Mesendoderm (in vitro differentiated cells): ENCODE measurements at regions not wholly inside any gene's neighbourhood (a gene's known extent, or its start where the extent isn't known, plus 50 kb on each side); places are given as distances from the start of the nearest gene placed in this dataset.
"Not testable (repeated sequence)": the region's sequence is repeated elsewhere in the genome, so short reads cannot be mapped to it uniquely, and the experiment has no call there.

ENCODE experiments used
- DNase-seq: peaks from one replicate; pipeline ENCODE4 v3.0.0; 2013
- H2AK5ac ChIP-seq: 2 replicates; pipeline ENCODE4 v1.6.1; 2013; ENCODE audit warnings: low read length, inconsistent platforms
- H2BK120ac ChIP-seq: 2 replicates; pipeline ENCODE4 v1.6.1; 2013; ENCODE audit warnings: low read depth, mild to moderate bottlenecking, low read length, moderate library complexity, mixed read lengths
- H2BK15ac ChIP-seq: replicated peaks from 2 replicates; pipeline ENCODE4 v1.6.1; 2013; ENCODE audit warnings: low read depth, mild to moderate bottlenecking, moderate library complexity
- H2BK5ac ChIP-seq: 2 replicates; pipeline ENCODE4 v1.6.1; 2013; ENCODE audit warnings: low read length, inconsistent platforms
- H3K18ac ChIP-seq: 2 replicates; pipeline ENCODE4 v1.6.1; 2013; ENCODE audit warnings: mild to moderate bottlenecking, low read length, mixed read lengths
- H3K23ac ChIP-seq: one replicate; pipeline ENCODE4 v1.6.1; 2013; ENCODE audit warnings: low read length
- H3K27ac ChIP-seq: 2 replicates; pipeline ENCODE4 v1.5.1; 2013; ENCODE audit warnings: low read depth, mild to moderate bottlenecking, inconsistent platforms, low read length, moderate library complexity
- H3K27me3 ChIP-seq: 2 replicates; pipeline ENCODE4 v1.6.1; 2013; ENCODE audit warnings: low read length, control low read depth, mild to moderate bottlenecking, inconsistent platforms; ENCODE audit not compliant: insufficient read depth, poor library complexity
- H3K36me3 ChIP-seq: 2 replicates; pipeline ENCODE4 v1.6.1; 2013; ENCODE audit warnings: low read length, inconsistent platforms; ENCODE audit not compliant: control insufficient read depth, insufficient read depth
- H3K4ac ChIP-seq: one replicate; pipeline ENCODE4 v1.6.1; 2013; ENCODE audit warnings: low read depth, mild to moderate bottlenecking, low read length, moderate library complexity
- H3K4me1 ChIP-seq: 2 replicates; pipeline ENCODE4 v1.6.1; 2013; ENCODE audit warnings: low read depth, low read length, inconsistent platforms; ENCODE audit not compliant: control insufficient read depth
- H3K4me2 ChIP-seq: 2 replicates; pipeline ENCODE4 v1.6.1; 2013; ENCODE audit warnings: low read length
- H3K4me3 ChIP-seq: 2 replicates; pipeline ENCODE4 v1.5.1; 2013; ENCODE audit warnings: mild to moderate bottlenecking, low read length
- H3K56ac ChIP-seq: one replicate; pipeline ENCODE4 v1.6.1; 2013; ENCODE audit warnings: low read length
- H3K79me1 ChIP-seq: 2 replicates; pipeline ENCODE4 v1.6.1; 2013; ENCODE audit warnings: low read length, inconsistent platforms
- H3K79me2 ChIP-seq: 2 replicates; pipeline ENCODE4 v1.6.1; 2013; ENCODE audit warnings: mild to moderate bottlenecking, low read length; ENCODE audit not compliant: control insufficient read depth, insufficient read depth
- H3K9ac ChIP-seq: 2 replicates; pipeline ENCODE4 v1.6.1; 2013; ENCODE audit warnings: low read length, inconsistent platforms
- H4K5ac ChIP-seq: one replicate; pipeline ENCODE4 v1.6.1; 2013; ENCODE audit warnings: low read length
- H4K8ac ChIP-seq: one replicate; pipeline ENCODE4 v1.6.1; 2013; ENCODE audit warnings: low read depth, mild to moderate bottlenecking, control low read depth, low read length, moderate library complexity
- WGBS: extraction: QIAGEN DNeasy Blood & Tissue Kit; methylation state at CpG from one replicate; pipeline ENCODE4 v1.1.7; 2013; ENCODE audit warnings: low lambda C conversion rate, missing lambda C conversion rate; ENCODE audit not compliant: insufficient coverage; ENCODE audit errors: extremely low coverage; 5-methylcytosine and 5-hydroxymethylcytosine counted together

DNA sequence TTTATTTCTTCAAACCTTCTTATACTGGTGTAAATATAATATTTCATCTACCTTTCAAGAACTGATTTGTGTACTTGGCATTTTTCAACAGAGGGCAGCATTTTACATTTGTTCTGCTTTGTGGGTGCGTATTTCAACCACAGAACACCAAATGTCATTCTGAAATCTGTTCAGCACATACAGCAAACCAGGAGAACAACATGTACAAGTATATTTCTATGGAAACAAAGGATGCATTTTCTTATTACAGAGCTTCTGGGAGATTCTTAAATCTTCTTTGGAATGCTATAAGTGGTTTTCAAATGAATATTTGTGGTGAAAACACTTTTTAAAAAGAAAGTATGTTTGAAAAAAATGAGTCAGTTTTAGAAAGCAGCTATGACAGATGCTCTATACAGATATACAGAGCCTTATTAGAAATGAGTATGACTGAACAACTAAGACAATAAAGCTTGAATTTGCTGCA, 946.0 kb downstream of the FAM181B start:
- Histone ChIP-seq H3K4me1 (no peaks in the 10 kb centered on the region), H4K8ac (no peak overlapping the region), H4K5ac (no peak overlapping the region), H3K4me2 (no peak overlapping the region), H3K9ac (no peak overlapping the region), H2BK5ac (no peak overlapping the region), H3K18ac (no peak overlapping the region), H2AK5ac (no peak overlapping the region), H3K27ac (no peak overlapping the region), H3K79me1 (no peaks in the 10 kb centered on the region), H3K79me2 (no peaks in the 10 kb centered on the region), H3K4ac (no peak overlapping the region), H3K56ac (no peak overlapping the region), H2BK15ac (no peak overlapping the region), H3K4me3 (no peak overlapping the region), H3K27me3 (no peaks in the 10 kb centered on the region), H3K23ac (no peak overlapping the region), H2BK120ac (no peak overlapping the region), H3K36me3 (no peaks in the 10 kb centered on the region)
- no CpG with 5 or more reads among the region's 1 CpG for WGBS
- DNase-seq: no peak

DNA sequence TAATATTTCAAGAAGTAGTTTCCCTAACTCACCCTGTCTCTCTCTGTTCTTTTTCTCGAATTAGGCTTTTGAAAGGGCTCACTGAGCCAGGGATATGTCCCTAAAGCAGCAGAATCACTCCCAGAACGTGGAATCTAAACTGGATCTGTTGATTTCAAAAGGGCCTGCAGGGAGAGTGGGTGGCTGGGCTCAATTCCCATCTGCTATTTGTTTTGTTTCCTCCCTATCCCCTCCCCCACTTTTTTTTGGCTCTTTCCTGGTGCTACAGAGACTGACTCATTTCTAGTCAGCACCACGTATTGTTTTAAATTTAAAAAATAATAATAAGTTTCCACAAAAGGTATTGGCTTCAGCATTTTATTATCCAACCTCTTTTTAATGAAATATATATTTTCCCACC, 961.5 kb downstream of the FAM181B start:
- Histone ChIP-seq H3K4me1 (peaks cover 8% of the 10 kb centered on the region), H3K79me1 (no peaks in the 10 kb centered on the region), H2AK5ac (no peak overlapping the region), H2BK5ac (peak overlapping the region; percentile 62), H3K9ac (peak overlapping the region; percentile 53), H3K36me3 (no peaks in the 10 kb centered on the region), H3K18ac (no peak overlapping the region), H4K8ac (no peak overlapping the region), H2BK120ac (no peak overlapping the region), H3K4me2 (no peak overlapping the region), H3K79me2 (no peaks in the 10 kb centered on the region), H3K4me3 (no peak overlapping the region), H3K4ac (no peak overlapping the region), H3K27me3 (no peaks in the 10 kb centered on the region), H3K27ac (peak overlapping the region; percentile 62), H3K56ac (peak overlapping the region; percentile 79), H2BK15ac (no peak overlapping the region), H4K5ac (no peak overlapping the region), H3K23ac (no peak overlapping the region)
- peak; percentile 62 for DNase-seq
- WGBS: no CpG with 5 or more reads among the region's 3 CpGs

DNA sequence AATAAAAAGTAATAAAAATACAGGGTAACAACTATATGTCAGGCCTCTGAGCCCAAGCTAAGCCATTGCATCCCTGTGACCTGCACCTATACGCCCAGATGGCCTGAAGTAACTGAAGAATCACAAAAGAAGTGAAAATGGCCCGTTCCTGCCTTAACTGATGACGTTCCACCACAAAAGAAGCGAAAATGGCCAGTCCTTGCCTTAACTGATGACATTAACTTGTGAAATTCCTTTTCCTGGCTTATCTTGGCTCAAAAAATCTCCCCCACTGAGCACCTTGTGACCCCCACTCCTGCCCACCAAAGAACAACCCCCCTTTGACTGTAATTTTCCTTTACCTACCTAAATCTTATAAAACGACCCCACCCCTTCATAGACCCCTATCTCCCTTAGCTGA, 963.8 kb downstream of the FAM181B start:
- not testable (repeated sequence) for H2BK15ac ChIP-seq, H3K27me3 ChIP-seq, H3K4ac ChIP-seq, H2AK5ac ChIP-seq, H3K36me3 ChIP-seq, H4K8ac ChIP-seq, H3K4me1 ChIP-seq, H3K23ac ChIP-seq, H4K5ac ChIP-seq, H3K4me3 ChIP-seq, H3K79me2 ChIP-seq, H3K9ac ChIP-seq, H3K79me1 ChIP-seq, H3K4me2 ChIP-seq
- peak overlapping the region; percentile 45 for H3K27ac ChIP-seq
- peak overlapping the region; percentile 12 for H3K18ac ChIP-seq
- DNase-seq: peak; percentile 86
- peak overlapping the region; percentile 62 for H3K56ac ChIP-seq
- WGBS: no CpG with 5 or more reads among the region's 5 CpGs
- peak overlapping the region; percentile 94 for H2BK5ac ChIP-seq
- H2BK120ac ChIP-seq: peak overlapping the region; percentile 73

DNA sequence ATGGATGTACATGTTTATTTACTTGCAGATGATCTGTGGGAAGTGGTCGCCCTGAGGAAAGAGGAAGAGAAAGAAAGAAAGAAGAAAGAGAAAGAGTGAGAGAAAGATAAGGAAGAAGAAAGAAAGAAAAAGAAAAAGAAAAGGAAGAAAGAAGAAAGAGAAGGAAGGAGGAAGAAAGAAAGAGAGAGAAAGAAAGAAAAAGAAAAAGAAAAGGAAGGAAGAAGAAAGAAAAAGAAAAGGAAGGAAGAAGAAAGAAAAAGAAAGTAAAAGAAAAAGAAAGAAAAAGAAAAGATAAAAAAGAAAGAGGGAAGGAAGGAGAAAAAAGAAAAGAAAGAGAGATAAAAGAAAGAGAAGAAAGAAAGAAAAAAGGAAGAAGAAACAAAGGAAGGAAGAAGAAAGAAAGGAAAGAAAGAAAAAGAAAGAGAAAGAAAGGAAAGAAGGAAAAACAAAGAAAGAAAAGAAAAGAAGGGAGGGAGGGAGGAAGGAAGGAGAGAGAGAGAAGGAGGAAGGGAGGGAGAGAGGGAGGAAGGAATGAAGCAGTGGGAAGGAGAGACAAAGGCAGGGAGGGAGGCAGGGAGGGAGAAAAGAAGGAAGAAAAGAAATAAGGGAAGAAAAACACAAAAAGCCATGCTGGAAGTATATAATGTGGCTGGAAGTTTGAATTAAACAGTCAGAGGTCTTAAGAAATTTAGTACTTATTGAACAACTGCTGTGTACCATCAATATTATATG, 976.6 kb downstream of the FAM181B start:
- Histone ChIP-seq H3K23ac (no peak overlapping the region), H3K79me2 (no peaks in the 10 kb centered on the region), H3K4me1 (no peaks in the 10 kb centered on the region), H4K5ac (no peak overlapping the region), H3K56ac (no peak overlapping the region), H2BK5ac (no peak overlapping the region), H2BK120ac (no peak overlapping the region), H3K9ac (no peak overlapping the region), H3K4me2 (no peak overlapping the region), H4K8ac (no peak overlapping the region), H3K36me3 (no peaks in the 10 kb centered on the region), H2AK5ac (no peak overlapping the region), H3K18ac (no peak overlapping the region), H3K4me3 (no peak overlapping the region), H3K4ac (no peak overlapping the region), H3K27ac (no peak overlapping the region), H3K27me3 (no peaks in the 10 kb centered on the region), H3K79me1 (no peaks in the 10 kb centered on the region), H2BK15ac (no peak overlapping the region)
- no peak for DNase-seq
- no CpG with 5 or more reads among the region's 1 CpG for WGBS

DNA sequence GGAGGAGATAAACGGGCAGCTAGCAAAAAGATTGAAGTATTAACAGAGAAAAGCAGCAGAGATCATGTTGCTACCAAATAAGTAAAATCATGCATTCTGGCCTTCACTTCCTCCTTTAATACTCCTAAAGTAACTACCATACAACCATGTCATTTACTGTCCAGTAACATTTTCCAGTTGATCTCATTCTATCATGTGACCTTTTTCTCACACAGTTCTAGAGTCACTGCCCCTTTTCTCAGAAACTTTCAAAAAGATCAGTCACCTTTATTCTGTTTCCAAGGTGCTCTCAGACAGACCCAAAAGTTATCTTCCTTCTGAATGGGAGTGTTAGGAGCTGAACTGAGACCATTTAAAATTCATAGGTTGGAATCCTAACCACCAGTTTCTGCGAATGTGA, 984.4 kb downstream of the FAM181B start:
- H3K36me3 ChIP-seq: no peaks in the 10 kb centered on the region

More for the DNA sequence above, 984.4 kb downstream of the FAM181B start:
- Histone ChIP-seq H3K23ac (no peak overlapping the region), H2AK5ac (no peak overlapping the region), H2BK120ac (no peak overlapping the region), H3K79me1 (no peaks in the 10 kb centered on the region), H4K5ac (no peak overlapping the region), H3K27me3 (no peaks in the 10 kb centered on the region), H2BK5ac (no peak overlapping the region), H3K4ac (no peak overlapping the region), H3K79me2 (no peaks in the 10 kb centered on the region), H3K9ac (no peak overlapping the region), H4K8ac (no peak overlapping the region), H3K18ac (no peak overlapping the region), H3K27ac (no peak overlapping the region), H3K4me3 (no peak overlapping the region), H3K56ac (no peak overlapping the region), H2BK15ac (no peak overlapping the region), H3K4me2 (no peak overlapping the region), H3K4me1 (no peaks in the 10 kb centered on the region)
- DNase-seq: no peak
- no CpG with 5 or more reads among the region's 2 CpGs for WGBS
